HEK293 (cell line): ENCODE measurements at regions not wholly inside any gene's neighbourhood (a gene's known extent, or its start where the extent isn't known, plus 50 kb on each side); places are given as distances from the start of the nearest gene placed in this dataset.

Experiments
- CTCF ChIA-PET: fragments of 350-600 bp; formaldehyde crosslinking; extraction: SDS; loops from one replicate; lab custom pipeline; 2021; ENCODE audit warnings: antibody characterized with exemption; lab: Yijun Ruan, JAX
- POLR2A ChIA-PET: fragments of 300-600 bp; formaldehyde crosslinking; extraction: SDS; loops from one replicate; lab custom pipeline; 2020; ENCODE audit warnings: antibody characterized with exemption, inconsistent platforms; lab: Yijun Ruan, JAX
- H3K27ac ChIP-seq: fragments of 200-500 bp; sonication (Bioruptor generic); 2 replicates; pipeline ENCODE4 v1.5.1; 2014; ENCODE audit warnings: low read depth, low read length, control low read depth, inconsistent platforms; ENCODE audit errors: extremely low read depth
- H3K36me3 ChIP-seq, 2 experiments: fragments of 200-500 bp in 1 of 2; sonication (Bioruptor generic) in 1 of 2; 1 replicate in 1 of 2; 2 replicates in 1 of 2; pipeline ENCODE4 v1.5.1; 2014 to 2017; ENCODE audit warnings: inconsistent platforms in 2 of 2, low read length in 2 of 2; ENCODE audit not compliant: control insufficient read depth in 2 of 2, insufficient read depth in 1 of 2
- H3K4me1 ChIP-seq: fragments of 200-500 bp; sonication (Bioruptor generic); 2 replicates; pipeline ENCODE4 v1.5.1; 2014; ENCODE audit warnings: mild to moderate bottlenecking, low read length, inconsistent platforms; ENCODE audit not compliant: control insufficient read depth, insufficient read depth
- H3K4me3 ChIP-seq: 2 replicates; pipeline ENCODE4 v1.5.1; 2011; ENCODE audit warnings: low read depth, mild to moderate bottlenecking, control low read depth, low read length, moderate library complexity
- H3K9me3 ChIP-seq: fragments of 200-500 bp; sonication (Bioruptor generic); 2 replicates; pipeline ENCODE4 v1.5.1; 2014; ENCODE audit warnings: low read depth, low read length, inconsistent platforms; ENCODE audit not compliant: control insufficient read depth, insufficient read depth
- ATF2 ChIP-seq: fragments of 450-650 bp; formaldehyde crosslinking; IDR thresholded peaks from 2 replicates; pipeline ENCODE4 v1.5.1; 2016; ENCODE audit warnings: missing biosample characterization, missing genetic modification characterization, low read depth
- EGR2 ChIP-seq: fragments of 450-650 bp; formaldehyde crosslinking; IDR thresholded peaks from 2 replicates; pipeline ENCODE4 v1.5.1; 2016; ENCODE audit warnings: low read depth, missing biosample characterization, missing genetic modification characterization
- GFI1B ChIP-seq: fragments of 450-650 bp; formaldehyde crosslinking; IDR thresholded peaks from 2 replicates; pipeline ENCODE4 v1.5.1; 2016; ENCODE audit warnings: missing biosample characterization, missing genetic modification characterization
- GLIS1 ChIP-seq: fragments of 450-650 bp; formaldehyde crosslinking; IDR thresholded peaks from 2 replicates; pipeline ENCODE4 v1.5.1; 2016; ENCODE audit warnings: missing biosample characterization, missing genetic modification characterization
- HOXD13 ChIP-seq: sonication (generic); formaldehyde crosslinking; IDR thresholded peaks from 2 replicates; pipeline ENCODE4 v1.8.0; 2022; ENCODE audit warnings: missing genetic modification reagents, borderline replicate concordance
- KLF16 ChIP-seq: fragments of 450-650 bp; formaldehyde crosslinking; IDR thresholded peaks from 2 replicates; pipeline ENCODE4 v1.5.1; 2017; ENCODE audit warnings: missing biosample characterization, missing genetic modification characterization
- PRDM1 ChIP-seq: fragments of 450-650 bp; formaldehyde crosslinking; IDR thresholded peaks from 2 replicates; pipeline ENCODE4; 2016; ENCODE audit warnings: missing biosample characterization, missing genetic modification characterization
- TSHZ1 ChIP-seq: fragments of 450-650 bp; formaldehyde crosslinking; IDR thresholded peaks from 2 replicates; pipeline ENCODE4 v1.5.1; 2016; ENCODE audit warnings: missing biosample characterization, missing genetic modification characterization, borderline replicate concordance
- ZBTB1 ChIP-seq: fragments of 450-650 bp; formaldehyde crosslinking; IDR thresholded peaks from 2 replicates; pipeline ENCODE4 v1.5.1; 2016; ENCODE audit warnings: missing biosample characterization, missing genetic modification characterization
- ZBTB20 ChIP-seq: fragments of 450-650 bp; formaldehyde crosslinking; IDR thresholded peaks from 2 replicates; pipeline ENCODE4 v1.5.1; 2016; ENCODE audit warnings: missing biosample characterization, missing genetic modification characterization
- ZBTB26 ChIP-seq: fragments of 450-650 bp; formaldehyde crosslinking; optimal IDR thresholded peaks from 2 replicates; pipeline ENCODE3; 2016; ENCODE audit warnings: missing biosample characterization, mild to moderate bottlenecking, missing genetic modification characterization
- ZBTB44 ChIP-seq: fragments of 450-650 bp; IDR thresholded peaks from 2 replicates; pipeline ENCODE4 v1.5.1; 2018; ENCODE audit warnings: missing biosample characterization, mild to moderate bottlenecking, missing genetic modification characterization
- ZFP37 ChIP-seq: fragments of 450-650 bp; formaldehyde crosslinking; IDR thresholded peaks from 2 replicates; pipeline ENCODE4 v1.5.1; 2016; ENCODE audit warnings: missing biosample characterization, missing genetic modification characterization
- ZNF223 ChIP-seq: fragments of 450-650 bp; formaldehyde crosslinking; IDR thresholded peaks from 2 replicates; pipeline ENCODE4 v1.5.1; 2016; ENCODE audit warnings: missing biosample characterization, missing genetic modification characterization
- ZNF266 ChIP-seq: fragments of 450-650 bp; formaldehyde crosslinking; IDR thresholded peaks from 2 replicates; pipeline ENCODE4 v1.5.1; 2016; ENCODE audit warnings: missing biosample characterization, missing genetic modification characterization, low read depth
- ZNF324 ChIP-seq: fragments of 450-650 bp; formaldehyde crosslinking; IDR thresholded peaks from 2 replicates; pipeline ENCODE4 v1.5.1; 2016; ENCODE audit warnings: missing biosample characterization, missing genetic modification characterization
- ZNF404 ChIP-seq: fragments of 450-650 bp; formaldehyde crosslinking; IDR thresholded peaks from 2 replicates; pipeline ENCODE4 v1.5.1; 2017; ENCODE audit warnings: missing biosample characterization, missing genetic modification characterization
- ZNF48 ChIP-seq: fragments of 450-650 bp; formaldehyde crosslinking; IDR thresholded peaks from 2 replicates; pipeline ENCODE4 v1.5.1; 2016; ENCODE audit warnings: missing biosample characterization, missing genetic modification characterization
- ZNF488 ChIP-seq: fragments of 450-650 bp; formaldehyde crosslinking; IDR thresholded peaks from 2 replicates; pipeline ENCODE4 v1.5.1; 2016; ENCODE audit warnings: missing biosample characterization, missing genetic modification characterization
- ZNF510 ChIP-seq: fragments of 450-650 bp; formaldehyde crosslinking; IDR thresholded peaks from 2 replicates; pipeline ENCODE4 v1.5.1; 2018; ENCODE audit warnings: mild to moderate bottlenecking, missing genetic modification characterization, missing biosample characterization; ENCODE audit not compliant: insufficient replicate concordance
- ZNF558 ChIP-seq: fragments of 450-650 bp; formaldehyde crosslinking; IDR thresholded peaks from 2 replicates; pipeline ENCODE4 v1.5.1; 2016; ENCODE audit warnings: missing biosample characterization, missing genetic modification characterization
- ZNF629 ChIP-seq: fragments of 450-650 bp; formaldehyde crosslinking; IDR thresholded peaks from 2 replicates; pipeline ENCODE4 v1.5.1; 2017; ENCODE audit warnings: missing biosample characterization, missing genetic modification characterization
- ZNF664 ChIP-seq: fragments of 450-650 bp; formaldehyde crosslinking; IDR thresholded peaks from 2 replicates; pipeline ENCODE4 v1.5.1; 2016; ENCODE audit warnings: missing biosample characterization, missing genetic modification characterization
- ZNF768 ChIP-seq: fragments of 450-650 bp; formaldehyde crosslinking; IDR thresholded peaks from 2 replicates; pipeline ENCODE4 v1.5.1; 2018; ENCODE audit warnings: missing biosample characterization, mild to moderate bottlenecking, missing genetic modification characterization
- ZNF776 ChIP-seq: fragments of 450-650 bp; formaldehyde crosslinking; IDR thresholded peaks from 2 replicates; pipeline ENCODE4 v1.5.0; 2017; ENCODE audit warnings: missing biosample characterization, missing genetic modification characterization, borderline replicate concordance
- ZSCAN18 ChIP-seq: fragments of 450-650 bp; formaldehyde crosslinking; IDR thresholded peaks from 2 replicates; pipeline ENCODE4 v1.5.1; 2016; ENCODE audit warnings: missing biosample characterization, missing genetic modification characterization

GRCh38 chr18:73626859-73627258 is 520.8 kb downstream of the FBXO15 start (continued):
- TF ChIP-seq ZNF488 (tag by site-specific recombination) (no peak), PRDM1 (tag by site-specific recombination) (no peak), ZNF776 (tag by site-specific recombination) (no peak), ZNF266 (no peak)

GRCh38 chr18:73626221-73626620 is 521.4 kb downstream of the FBXO15 start:
- no peaks in the 10 kb centered on the region for H3K36me3 ChIP-seq
- H3K27ac ChIP-seq: no peak overlapping the region
- no peaks in the 10 kb centered on the region for H3K9me3 ChIP-seq
- H3K4me1 ChIP-seq: no peaks in the 10 kb centered on the region
- TF ChIP-seq ZNF768 (tag by site-specific recombination) (no peak), ZNF324 (tag by site-specific recombination) (no peak), ZNF510 (tag by site-specific recombination) (no peak), ZNF629 (no peak), GLIS1 (tag by site-specific recombination) (no peak), ZNF48 (tag by site-specific recombination) (no peak), ZNF404 (tag by site-specific recombination) (no peak), ZFP37 (tag by site-specific recombination) (no peak), ZNF266 (no peak), KLF16 (tag by site-specific recombination) (no peak)
- no peak overlapping the region for H3K4me3 ChIP-seq
- ChIA-PET POLR2A (no interaction called here), CTCF (no interaction called here)

- no peak overlapping the region for H3K4me3 ChIP-seq
- no peak for TF ChIP-seq ZBTB26 (tag by site-specific recombination)
- no peak for TF ChIP-seq HOXD13 (CRISPR knock-in tag)
- TF ChIP-seq ZNF664 (tag by site-specific recombination): no peak
- TF ChIP-seq TSHZ1: no peak
- no peak for TF ChIP-seq ZBTB20 (tag by site-specific recombination)
- TF ChIP-seq ZBTB44 (tag by site-specific recombination): no peak
- no peak for TF ChIP-seq ZBTB1
- TF ChIP-seq ZNF558: no peak
- TF ChIP-seq ZNF223: no peak
- TF ChIP-seq GFI1B (tag by site-specific recombination): no peak
- TF ChIP-seq EGR2: no peak
- TF ChIP-seq ATF2 (tag by site-specific recombination): no peak
- TF ChIP-seq ZSCAN18 (tag by site-specific recombination): no peak
- H3K4me1 ChIP-seq: no peaks in the 10 kb centered on the region
- CTCF ChIA-PET: no interaction called here
- POLR2A ChIA-PET: no interaction called here
- no peaks in the 10 kb centered on the region for H3K36me3 ChIP-seq
- H3K27ac ChIP-seq: no peak overlapping the region
- no peaks in the 10 kb centered on the region for H3K9me3 ChIP-seq
These were observed 526.5 kb downstream of the FBXO15 start for GRCh38 chr18:73621091-73621490.
